ENCODE measurements at regions not wholly inside any gene's neighbourhood (a gene's known extent, or its start where the extent isn't known, plus 50 kb on each side); places are given as distances from the start of the nearest gene placed in this dataset.

GRCh38 chr1:11338284-11338924 lies 65.4 kb downstream of the UBIAD1 start:
- TF ChIP-seq POLR2A (IDR thresholded peaks at IDR 0.05) = no peak
- no peak for TF ChIP-seq CTCF (IDR thresholded peaks at IDR 0.05)
